ENCODE measurements at regions not wholly inside any gene's neighbourhood (a gene's known extent, or its start where the extent isn't known, plus 50 kb on each side); places are given as distances from the start of the nearest gene placed in this dataset.

DNA sequence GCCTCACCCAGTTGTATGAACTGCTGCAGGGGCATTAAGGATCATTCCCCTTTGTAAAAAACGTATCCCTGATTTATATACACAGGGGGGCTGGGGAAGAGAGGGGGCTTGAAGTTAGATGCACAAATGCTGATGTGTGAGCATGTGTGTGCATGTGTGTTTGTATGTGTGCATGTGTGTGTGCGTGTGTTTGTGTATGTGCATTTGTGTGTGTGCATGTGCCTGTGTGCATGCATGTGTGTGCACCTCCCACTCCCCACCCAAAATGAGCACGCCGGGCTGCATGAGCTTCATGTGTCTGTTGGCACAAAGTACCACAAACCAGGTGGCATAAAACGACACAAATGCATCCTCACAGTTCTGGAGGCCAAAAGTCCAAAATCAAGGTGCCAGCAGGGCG, 1315.2 kb downstream of the TBC1D22A start:
- no peak for ATAC-seq
- no peak for TF ChIP-seq RARB (CRISPR knock-in tag; IDR thresholded peaks at IDR 0.05)
- no peak for TF ChIP-seq TCF4 (CRISPR knock-in tag; IDR thresholded peaks at IDR 0.05; ENCODE audit: borderline replicate concordance)
- no peak for TF ChIP-seq ZFP30 (CRISPR knock-in tag; IDR thresholded peaks at IDR 0.05)
- TF ChIP-seq, protein P1, sequence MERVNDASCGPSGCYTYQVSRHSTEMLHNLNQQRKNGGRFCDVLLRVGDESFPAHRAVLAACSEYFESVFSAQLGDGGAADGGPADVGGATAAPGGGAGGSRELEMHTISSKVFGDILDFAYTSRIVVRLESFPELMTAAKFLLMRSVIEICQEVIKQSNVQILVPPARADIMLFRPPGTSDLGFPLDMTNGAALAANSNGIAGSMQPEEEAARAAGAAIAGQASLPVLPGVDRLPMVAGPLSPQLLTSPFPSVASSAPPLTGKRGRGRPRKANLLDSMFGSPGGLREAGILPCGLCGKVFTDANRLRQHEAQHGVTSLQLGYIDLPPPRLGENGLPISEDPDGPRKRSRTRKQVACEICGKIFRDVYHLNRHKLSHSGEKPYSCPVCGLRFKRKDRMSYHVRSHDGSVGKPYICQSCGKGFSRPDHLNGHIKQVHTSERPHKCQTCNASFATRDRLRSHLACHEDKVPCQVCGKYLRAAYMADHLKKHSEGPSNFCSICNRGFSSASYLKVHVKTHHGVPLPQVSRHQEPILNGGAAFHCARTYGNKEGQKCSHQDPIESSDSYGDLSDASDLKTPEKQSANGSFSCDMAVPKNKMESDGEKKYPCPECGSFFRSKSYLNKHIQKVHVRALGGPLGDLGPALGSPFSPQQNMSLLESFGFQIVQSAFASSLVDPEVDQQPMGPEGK (CRISPR knock-in tag; IDR thresholded peaks at IDR 0.05; ENCODE audit: borderline replicate concordance): no peak
- TF ChIP-seq ESRRG (CRISPR knock-in tag; IDR thresholded peaks at IDR 0.05): no peak
- TF ChIP-seq OSR1 (CRISPR knock-in tag; IDR thresholded peaks at IDR 0.05): no peak
- TF ChIP-seq, protein P2, sequence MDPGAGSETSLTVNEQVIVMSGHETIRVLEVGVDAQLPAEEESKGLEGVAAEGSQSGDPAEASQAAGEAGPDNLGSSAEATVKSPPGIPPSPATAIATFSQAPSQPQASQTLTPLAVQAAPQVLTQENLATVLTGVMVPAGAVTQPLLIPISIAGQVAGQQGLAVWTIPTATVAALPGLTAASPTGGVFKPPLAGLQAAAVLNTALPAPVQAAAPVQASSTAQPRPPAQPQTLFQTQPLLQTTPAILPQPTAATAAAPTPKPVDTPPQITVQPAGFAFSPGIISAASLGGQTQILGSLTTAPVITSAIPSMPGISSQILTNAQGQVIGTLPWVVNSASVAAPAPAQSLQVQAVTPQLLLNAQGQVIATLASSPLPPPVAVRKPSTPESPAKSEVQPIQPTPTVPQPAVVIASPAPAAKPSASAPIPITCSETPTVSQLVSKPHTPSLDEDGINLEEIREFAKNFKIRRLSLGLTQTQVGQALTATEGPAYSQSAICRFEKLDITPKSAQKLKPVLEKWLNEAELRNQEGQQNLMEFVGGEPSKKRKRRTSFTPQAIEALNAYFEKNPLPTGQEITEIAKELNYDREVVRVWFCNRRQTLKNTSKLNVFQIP (CRISPR knock-in tag; IDR thresholded peaks at IDR 0.05; ENCODE audit: borderline replicate concordance, low read depth): no peak

DNA sequence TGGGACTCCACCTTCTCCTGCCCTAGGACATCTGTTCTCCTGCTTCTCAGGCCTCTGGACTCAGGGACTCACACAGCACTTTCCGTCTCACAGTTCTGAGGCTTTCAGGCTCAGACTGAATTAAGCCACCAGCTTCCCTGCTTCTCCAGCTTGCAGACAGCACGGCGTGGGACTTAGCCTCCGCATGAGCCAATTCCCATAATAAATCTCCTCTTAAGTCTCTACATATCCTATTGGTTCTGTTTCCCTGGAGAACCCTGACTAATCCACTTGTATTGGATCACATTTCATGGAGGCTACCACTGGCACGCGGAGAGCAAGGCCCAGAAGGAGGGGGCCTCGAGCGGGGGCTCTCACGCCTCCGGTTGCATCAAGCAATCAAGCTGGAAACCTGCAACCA, 1313.6 kb downstream of the TBC1D22A start:
- no peak for ATAC-seq
- TF ChIP-seq, protein P3, sequence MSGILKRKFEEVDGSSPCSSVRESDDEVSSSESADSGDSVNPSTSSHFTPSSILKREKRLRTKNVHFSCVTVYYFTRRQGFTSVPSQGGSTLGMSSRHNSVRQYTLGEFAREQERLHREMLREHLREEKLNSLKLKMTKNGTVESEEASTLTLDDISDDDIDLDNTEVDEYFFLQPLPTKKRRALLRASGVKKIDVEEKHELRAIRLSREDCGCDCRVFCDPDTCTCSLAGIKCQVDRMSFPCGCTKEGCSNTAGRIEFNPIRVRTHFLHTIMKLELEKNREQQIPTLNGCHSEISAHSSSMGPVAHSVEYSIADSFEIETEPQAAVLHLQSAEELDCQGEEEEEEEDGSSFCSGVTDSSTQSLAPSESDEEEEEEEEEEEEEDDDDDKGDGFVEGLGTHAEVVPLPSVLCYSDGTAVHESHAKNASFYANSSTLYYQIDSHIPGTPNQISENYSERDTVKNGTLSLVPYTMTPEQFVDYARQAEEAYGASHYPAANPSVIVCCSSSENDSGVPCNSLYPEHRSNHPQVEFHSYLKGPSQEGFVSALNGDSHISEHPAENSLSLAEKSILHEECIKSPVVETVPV (CRISPR knock-in tag; IDR thresholded peaks at IDR 0.05): no peak

- TF ChIP-seq ESRRG (CRISPR knock-in tag; IDR thresholded peaks at IDR 0.05) (no peak), TSHZ2 (CRISPR knock-in tag; IDR thresholded peaks at IDR 0.05) (no peak), BACH2 (CRISPR knock-in tag; IDR thresholded peaks at IDR 0.05; ENCODE audit: borderline replicate concordance) (no peak), CREB5 (CRISPR knock-in tag; IDR thresholded peaks at IDR 0.05; ENCODE audit: low read depth) (no peak), ZNF8 (CRISPR knock-in tag; IDR thresholded peaks at IDR 0.05) (no peak), ISL1 (CRISPR knock-in tag; IDR thresholded peaks at IDR 0.05) (no peak), RARB (CRISPR knock-in tag; IDR thresholded peaks at IDR 0.05) (no peak), ZNF565 (CRISPR knock-in tag; conservative IDR thresholded peaks at IDR 0.05; ENCODE audit: low read depth) (no peak), ARNTL (CRISPR knock-in tag; IDR thresholded peaks at IDR 0.05; ENCODE audit: borderline replicate concordance, low read depth) (no peak)
- no peak for ATAC-seq
These were observed 1313.2 kb downstream of the TBC1D22A start for GRCh38 chr22:48075604-48076003.

DNA sequence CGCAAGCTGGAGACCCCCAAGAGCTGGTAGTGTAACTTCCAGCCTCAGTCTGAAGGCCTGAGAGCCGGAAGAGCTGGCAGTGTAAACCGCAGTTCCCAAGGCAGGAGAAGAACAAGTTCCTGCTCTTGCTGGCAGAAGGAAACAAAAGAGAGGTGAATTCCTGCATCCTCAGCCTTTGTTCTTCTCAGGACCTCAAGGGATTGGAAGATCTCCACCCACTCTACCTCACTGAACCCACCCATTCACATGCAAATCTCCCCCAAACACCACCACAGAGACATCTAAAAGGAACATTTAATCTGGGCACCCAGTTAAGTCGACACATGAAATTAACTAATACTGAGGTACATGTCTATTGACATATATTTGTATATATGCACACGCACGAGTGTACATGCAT, 1310.3 kb downstream of the TBC1D22A start:
- no peak for ATAC-seq
- TF ChIP-seq ZNF8 (CRISPR knock-in tag; IDR thresholded peaks at IDR 0.05) (no peak), SNAI2 (CRISPR knock-in tag; IDR thresholded peaks at IDR 0.05) (no peak), CSDC2 (CRISPR knock-in tag; IDR thresholded peaks at IDR 0.05) (no peak), TSHZ2 (CRISPR knock-in tag; IDR thresholded peaks at IDR 0.05) (no peak), ZC3H10 (CRISPR knock-in tag; IDR thresholded peaks at IDR 0.05) (no peak), ZNF70 (CRISPR knock-in tag; IDR thresholded peaks at IDR 0.05) (no peak), ZFP30 (CRISPR knock-in tag; IDR thresholded peaks at IDR 0.05) (no peak), ZNF565 (CRISPR knock-in tag; conservative IDR thresholded peaks at IDR 0.05; ENCODE audit: low read depth) (no peak), TOX (CRISPR knock-in tag; IDR thresholded peaks at IDR 0.05; ENCODE audit: borderline replicate concordance) (no peak), GLIS3 (CRISPR knock-in tag; IDR thresholded peaks at IDR 0.05) (no peak)
- TF ChIP-seq, protein P3 (CRISPR knock-in tag; IDR thresholded peaks at IDR 0.05): no peak
- TF ChIP-seq, protein P1 (CRISPR knock-in tag; IDR thresholded peaks at IDR 0.05; ENCODE audit: borderline replicate concordance): no peak

Measured in SK-N-SH treated with all-trans-retinoic acid at 6 μM for 48 hours (cell line).